SK-N-SH (cell line): ENCODE measurements at regions not wholly inside any gene's neighbourhood (a gene's known extent, or its start where the extent isn't known, plus 50 kb on each side); places are given as distances from the start of the nearest gene placed in this dataset.
A peak's percentile ranks its signal among the peaks of the same experiment; 100 is the strongest.

ENCODE experiments used
- CTCF ChIA-PET: fragments of 300-600, 350-600 bp; formaldehyde crosslinking; extraction: SDS; loops from one replicate; lab custom pipeline; 2021; lab: Yijun Ruan, JAX
- POLR2A ChIA-PET: fragments of 350-600 bp; sonication (Branson Sonifier 250); formaldehyde crosslinking; extraction: SDS; loops from one replicate; lab custom pipeline; 2020; ENCODE audit warnings: antibody characterized with exemption, inconsistent platforms; lab: Yijun Ruan, JAX
- DNase-seq: peaks from one replicate; pipeline ENCODE4 v3.0.0; 2012
- H2AFZ ChIP-seq: fragments of 200-600 bp; sonication (generic); 2 replicates; pipeline ENCODE4 v1.8.1; 2016; ENCODE audit warnings: antibody characterized with exemption, mild to moderate bottlenecking, low read depth
- H3F3A ChIP-seq: fragments of 200-600 bp; sonication (generic); replicated peaks from 2 replicates; pipeline ENCODE3; 2016; ENCODE audit warnings: antibody characterized with exemption, mild to moderate bottlenecking; ENCODE audit not compliant: insufficient read depth
- H3K27ac ChIP-seq, 2 experiments: fragments of 200-500 bp in 1 of 2; fragments of 200-600 bp in 1 of 2; sonication (Bioruptor generic) in 1 of 2; sonication (generic), shearing (Covaris generic) in 1 of 2; 2 replicates each; pipeline versions ENCODE4 v1.5.1 to v1.6.1; 2014 to 2016; ENCODE audit warnings: low read depth in 2 of 2, inconsistent platforms in 1 of 2, low read length in 1 of 2, mild to moderate bottlenecking in 1 of 2, mixed read lengths in 1 of 2
- H3K27me3 ChIP-seq: fragments of 200-600 bp; sonication (generic), shearing (Covaris generic); 2 replicates; pipeline ENCODE4 v1.6.1; 2016; ENCODE audit warnings: mixed run types; ENCODE audit not compliant: insufficient read depth
- H3K36me3 ChIP-seq, 2 experiments: fragments of 200-500 bp in 1 of 2; fragments of 200-600 bp in 1 of 2; sonication (Bioruptor generic) in 1 of 2; sonication (generic) in 1 of 2; replicated peaks in 1 of 2; 2 replicates each; pipeline versions ENCODE3 to v1.5.1; 2014 to 2016; ENCODE audit warnings: low read length in 1 of 2, mild to moderate bottlenecking in 1 of 2; ENCODE audit not compliant: insufficient read depth in 2 of 2, control insufficient read depth in 1 of 2
- H3K4me1 ChIP-seq, 2 experiments: fragments of 200-500 bp in 1 of 2; fragments of 200-600 bp in 1 of 2; sonication (Bioruptor generic) in 1 of 2; sonication (generic), shearing (Covaris generic) in 1 of 2; 2 replicates each; pipeline versions ENCODE4 v1.5.1 to v1.6.1; 2014 to 2016; ENCODE audit warnings: low read depth in 1 of 2, low read length in 1 of 2, mixed run types in 1 of 2; ENCODE audit not compliant: insufficient read depth in 2 of 2, control insufficient read depth in 1 of 2
- H3K4me2 ChIP-seq: fragments of 200-600 bp; sonication (generic), shearing (Covaris generic); 2 replicates; pipeline ENCODE4 v1.6.1; 2017; ENCODE audit warnings: mixed run types
- H3K4me3 ChIP-seq, 2 experiments: fragments of 200-500 bp in 1 of 2; fragments of 200-600 bp in 1 of 2; sonication (Bioruptor generic) in 1 of 2; sonication (generic), shearing (Covaris generic) in 1 of 2; 2 replicates each; pipeline versions ENCODE4 v1.5.1 to v1.8.1; 2014 to 2016; ENCODE audit warnings: low read depth in 2 of 2, inconsistent platforms in 1 of 2, low read length in 1 of 2, mild to moderate bottlenecking in 1 of 2, mixed read lengths in 1 of 2, moderate library complexity in 1 of 2
- H3K79me2 ChIP-seq: fragments of 200-600 bp; sonication (generic); 2 replicates; pipeline ENCODE4 v1.8.1; 2017; ENCODE audit warnings: mild to moderate bottlenecking; ENCODE audit not compliant: insufficient read depth
- H3K9ac ChIP-seq: fragments of 200-600 bp; sonication (generic); 2 replicates; pipeline ENCODE4 v1.6.1; 2017; ENCODE audit warnings: mixed run types
- H3K9me2 ChIP-seq: fragments of 200-600 bp; sonication (generic); 2 replicates; pipeline ENCODE4 v1.6.1; 2017; ENCODE audit warnings: mixed run types
- H3K9me3 ChIP-seq: fragments of 200-600 bp; sonication (generic); 2 replicates; pipeline ENCODE4 v1.6.1; 2017; ENCODE audit warnings: mixed run types, mild to moderate bottlenecking, moderate library complexity
- H4K20me1 ChIP-seq: fragments of 200-600 bp; sonication (generic); 2 replicates; pipeline ENCODE4 v1.6.1; 2017; ENCODE audit warnings: mild to moderate bottlenecking, mixed run types; ENCODE audit not compliant: insufficient read depth
- ELF1 ChIP-seq: IDR thresholded peaks from 2 replicates; pipeline ENCODE4 v1.4.0; 2012
- EP300 ChIP-seq, 2 experiments: IDR thresholded peaks; 2 replicates each; pipeline versions ENCODE4 v1.4.0 to v1.6.1; 2012; ENCODE audit warnings: borderline replicate concordance in 1 of 2, low read depth in 1 of 2, low read length in 1 of 2
- FOSL2 ChIP-seq: IDR thresholded peaks from 2 replicates; pipeline ENCODE4 v1.4.0; 2012; ENCODE audit warnings: low read depth, mild to moderate bottlenecking, moderate library complexity, borderline replicate concordance
- FOXM1 ChIP-seq: IDR thresholded peaks from 2 replicates; pipeline ENCODE4 v1.4.0; 2012; ENCODE audit warnings: low read depth, mild to moderate bottlenecking
- GABPA ChIP-seq: IDR thresholded peaks from 2 replicates; pipeline ENCODE4 v1.4.0; 2012; ENCODE audit warnings: low read depth, mild to moderate bottlenecking
- GATA2 ChIP-seq: sonication (generic); formaldehyde crosslinking; IDR thresholded peaks from 2 replicates; pipeline ENCODE4 v1.5.0; 2020; ENCODE audit warnings: mild to moderate bottlenecking, missing genetic modification reagents
- JUND ChIP-seq: IDR thresholded peaks from 2 replicates; pipeline ENCODE4 v1.4.0; 2012
- MEF2A ChIP-seq: IDR thresholded peaks from 2 replicates; pipeline ENCODE4 v1.4.0; 2012; ENCODE audit warnings: low read depth, borderline replicate concordance
- MXI1 ChIP-seq: IDR thresholded peaks from 2 replicates; pipeline ENCODE4 v1.6.1; 2012; ENCODE audit warnings: mild to moderate bottlenecking, low read depth, low read length, improper control_type of control experiment
- POLR2AphosphoS5 ChIP-seq: IDR thresholded peaks from 2 replicates; pipeline ENCODE4 v1.6.1; 2012; ENCODE audit warnings: low read depth, low read length
- RAD21 ChIP-seq: IDR thresholded peaks from 2 replicates; pipeline ENCODE4 v1.6.1; 2012; ENCODE audit warnings: mild to moderate bottlenecking, low read length
- SIN3A ChIP-seq: IDR thresholded peaks from 2 replicates; pipeline ENCODE4 v1.6.1; 2012; ENCODE audit warnings: low read depth, mild to moderate bottlenecking, low read length, moderate library complexity, borderline replicate concordance
- SMC3 ChIP-seq: IDR thresholded peaks from 2 replicates; pipeline ENCODE4 v1.6.1; 2012; ENCODE audit warnings: low read depth, low read length, improper control_type of control experiment
- TCF12 ChIP-seq: IDR thresholded peaks from 2 replicates; pipeline ENCODE4 v1.4.0; 2012
- TEAD4 ChIP-seq: IDR thresholded peaks from 2 replicates; pipeline ENCODE4 v1.4.0; 2012; ENCODE audit warnings: mild to moderate bottlenecking, borderline replicate concordance; ENCODE audit not compliant: insufficient read depth
- WGBS: methylation state at CpG from one replicate; pipeline ENCODE4 v1.1.6; 2017; ENCODE audit warnings: low lambda C conversion rate; 5-methylcytosine and 5-hydroxymethylcytosine counted together
- TF ChIP-seq, protein P1 (sequence below): IDR thresholded peaks from 2 replicates; pipeline ENCODE4; 2012
- TF ChIP-seq, protein P2 (sequence below): IDR thresholded peaks from 2 replicates; pipeline ENCODE4 v1.4.0; 2012; ENCODE audit warnings: low read depth, borderline replicate concordance
- TF ChIP-seq, protein P3 (sequence below): fragments of 150-350 bp; IDR thresholded peaks from 2 replicates; pipeline ENCODE4 v1.6.1; 2017; ENCODE audit warnings: antibody characterized with exemption, low read length, low read depth, borderline replicate concordance

DNA sequence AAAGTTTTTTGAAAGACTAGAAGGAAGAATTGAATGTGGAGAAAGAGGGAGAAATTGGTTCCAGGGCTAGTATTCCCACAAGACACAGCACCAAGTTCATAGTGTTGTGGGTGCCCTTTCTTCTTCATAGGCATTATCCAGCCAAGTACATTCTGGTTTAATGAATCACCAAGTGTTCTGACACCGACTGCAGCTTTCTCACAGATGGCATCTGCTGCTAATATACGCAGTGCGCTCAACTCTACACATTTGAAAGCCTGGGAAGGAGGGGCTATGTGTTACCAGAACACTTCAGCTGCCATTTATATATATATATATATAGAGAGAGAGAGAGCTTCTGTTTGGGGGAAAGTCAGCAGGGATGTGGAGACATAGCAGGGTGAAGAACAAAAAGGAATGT, 1168.4 kb downstream of the GATA3 start:
- H3K36me3 ChIP-seq, result no peaks in the 10 kb centered on the region
- H3F3A ChIP-seq, result peaks cover 4% of the 10 kb centered on the region
- no peaks in the 10 kb centered on the region for H3K9me3 ChIP-seq
- CTCF ChIA-PET, result interaction anchor here (0.7 to 1.3 kb wide), 5 partner anchors 14 to 526 kb away, joined by 3 to 5 read pairs (median 3); no protein-coding TSS in a partner anchor
- peaks cover 0 to 20% of the 10 kb centered on the region in 2 experiments; a peak in 3 of 4 replicates for H3K4me1 ChIP-seq
- 10% methylated on average over 3 of the region's 3 CpGs for WGBS
- H2AFZ ChIP-seq, result peak overlapping the region; percentile 71
- H3K27me3 ChIP-seq, result no peaks in the 10 kb centered on the region
- DNase-seq, result peak; percentile 34
- no peaks in the 10 kb centered on the region for H4K20me1 ChIP-seq
- TF ChIP-seq TCF12 (peak; percentile 75), FOSL2 (peak; percentile 72), JUND (peak; percentile 51; the same call in 1 of the 2 replicates), POLR2AphosphoS5 (peak; percentile 33; the same call in 1 of the 2 replicates), GATA2 (CRISPR knock-in tag) (no peak; the same call in 1 of the 2 replicates), SMC3 (no peak)
- TF ChIP-seq, protein P1, sequence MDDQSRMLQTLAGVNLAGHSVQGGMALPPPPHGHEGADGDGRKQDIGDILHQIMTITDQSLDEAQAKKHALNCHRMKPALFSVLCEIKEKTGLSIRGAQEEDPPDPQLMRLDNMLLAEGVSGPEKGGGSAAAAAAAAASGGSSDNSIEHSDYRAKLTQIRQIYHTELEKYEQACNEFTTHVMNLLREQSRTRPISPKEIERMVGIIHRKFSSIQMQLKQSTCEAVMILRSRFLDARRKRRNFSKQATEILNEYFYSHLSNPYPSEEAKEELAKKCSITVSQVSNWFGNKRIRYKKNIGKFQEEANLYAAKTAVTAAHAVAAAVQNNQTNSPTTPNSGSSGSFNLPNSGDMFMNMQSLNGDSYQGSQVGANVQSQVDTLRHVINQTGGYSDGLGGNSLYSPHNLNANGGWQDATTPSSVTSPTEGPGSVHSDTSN, result 0 out of 2 replicates have a peak, but pooled peaks have one; percentile 29
- H3K79me2 ChIP-seq, result no peaks in the 10 kb centered on the region
- H3K9me2 ChIP-seq, result no peaks in the 10 kb centered on the region
- POLR2A ChIA-PET, result interaction anchor here (0.9 kb wide), 1 partner anchor 16 kb away, joined by 3 read pairs; no protein-coding TSS in a partner anchor
- H3K4me2 ChIP-seq, result peak overlapping the region; percentile 56
- H3K9ac ChIP-seq, result no peak overlapping the region
- peak overlapping the region; percentile 55 to 89 for H3K27ac ChIP-seq
- peak overlapping the region in 1 of 2 experiments; percentile 15; a peak in 1 of 4 replicates for H3K4me3 ChIP-seq

DNA sequence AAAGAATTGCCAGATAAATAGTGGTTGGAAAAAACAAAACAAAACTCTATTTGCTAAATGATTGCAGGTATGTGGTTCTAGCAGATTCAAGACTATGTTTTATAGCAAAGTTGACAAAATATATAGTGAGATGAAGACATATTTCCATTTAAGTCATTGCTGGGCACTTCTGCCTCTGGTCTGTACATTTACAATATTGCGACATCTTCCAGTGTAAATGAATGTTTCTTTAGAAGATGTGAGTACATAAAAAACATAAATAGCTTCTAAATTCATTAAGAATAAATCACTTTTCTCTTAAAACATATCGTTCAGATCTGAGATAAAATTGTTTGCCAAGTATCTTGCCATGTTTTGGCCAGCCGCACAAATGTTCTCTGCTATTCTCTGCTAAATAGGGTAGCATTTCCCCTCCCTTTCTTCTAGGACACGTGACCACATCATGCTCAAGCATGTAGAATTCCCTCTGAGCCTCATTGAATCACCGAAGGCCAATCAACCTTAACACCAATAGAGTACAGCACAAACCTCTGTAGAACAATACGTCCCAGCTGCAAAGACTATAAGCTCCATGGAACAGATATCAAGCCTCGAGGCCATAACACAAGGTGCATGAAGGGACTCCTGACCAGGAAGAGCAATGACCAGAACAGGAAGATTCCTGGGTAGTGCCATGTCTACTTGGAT, 1173.3 kb downstream of the GATA3 start:
- Histone ChIP-seq H3K4me1 (peaks cover 0 to 34% of the 10 kb centered on the region in 2 experiments; a peak in 3 of 4 replicates), H3K27me3 (no peaks in the 10 kb centered on the region), H3K9me3 (no peaks in the 10 kb centered on the region), H3K9me2 (no peaks in the 10 kb centered on the region), H3K27ac (no peak overlapping the region; a peak in 1 of 4 replicates), H4K20me1 (no peaks in the 10 kb centered on the region), H3K9ac (no peak overlapping the region), H3K36me3 (no peaks in the 10 kb centered on the region), H2AFZ (no peak overlapping the region), H3F3A (peaks cover 4% of the 10 kb centered on the region), H3K4me2 (no peak overlapping the region), H3K79me2 (no peaks in the 10 kb centered on the region), H3K4me3 (no peak overlapping the region)
- 72% methylated on average over 7 of the region's 7 CpGs for WGBS
- DNase-seq, result no peak
- ChIA-PET CTCF (interaction anchor here (1.3 kb wide), 1 partner anchor 17 kb away, joined by 4 read pairs; no protein-coding TSS in a partner anchor), POLR2A (no interaction called here)
- TF ChIP-seq RAD21, result no peak
- no peak for TF ChIP-seq FOSL2
- no peak for TF ChIP-seq GABPA
- TF ChIP-seq MEF2A, result no peak
- TF ChIP-seq, protein P2, sequence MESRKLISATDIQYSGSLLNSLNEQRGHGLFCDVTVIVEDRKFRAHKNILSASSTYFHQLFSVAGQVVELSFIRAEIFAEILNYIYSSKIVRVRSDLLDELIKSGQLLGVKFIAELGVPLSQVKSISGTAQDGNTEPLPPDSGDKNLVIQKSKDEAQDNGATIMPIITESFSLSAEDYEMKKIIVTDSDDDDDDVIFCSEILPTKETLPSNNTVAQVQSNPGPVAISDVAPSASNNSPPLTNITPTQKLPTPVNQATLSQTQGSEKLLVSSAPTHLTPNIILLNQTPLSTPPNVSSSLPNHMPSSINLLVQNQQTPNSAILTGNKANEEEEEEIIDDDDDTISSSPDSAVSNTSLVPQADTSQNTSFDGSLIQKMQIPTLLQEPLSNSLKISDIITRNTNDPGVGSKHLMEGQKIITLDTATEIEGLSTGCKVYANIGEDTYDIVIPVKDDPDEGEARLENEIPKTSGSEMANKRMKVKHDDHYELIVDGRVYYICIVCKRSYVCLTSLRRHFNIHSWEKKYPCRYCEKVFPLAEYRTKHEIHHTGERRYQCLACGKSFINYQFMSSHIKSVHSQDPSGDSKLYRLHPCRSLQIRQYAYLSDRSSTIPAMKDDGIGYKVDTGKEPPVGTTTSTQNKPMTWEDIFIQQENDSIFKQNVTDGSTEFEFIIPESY, result no peak
- TF ChIP-seq, protein P1, result no peak
- no peak for TF ChIP-seq ELF1
- TF ChIP-seq, protein P3, sequence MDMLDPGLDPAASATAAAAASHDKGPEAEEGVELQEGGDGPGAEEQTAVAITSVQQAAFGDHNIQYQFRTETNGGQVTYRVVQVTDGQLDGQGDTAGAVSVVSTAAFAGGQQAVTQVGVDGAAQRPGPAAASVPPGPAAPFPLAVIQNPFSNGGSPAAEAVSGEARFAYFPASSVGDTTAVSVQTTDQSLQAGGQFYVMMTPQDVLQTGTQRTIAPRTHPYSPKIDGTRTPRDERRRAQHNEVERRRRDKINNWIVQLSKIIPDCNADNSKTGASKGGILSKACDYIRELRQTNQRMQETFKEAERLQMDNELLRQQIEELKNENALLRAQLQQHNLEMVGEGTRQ, result no peak
- no peak for TF ChIP-seq MXI1
- no peak for TF ChIP-seq TEAD4
- TF ChIP-seq SIN3A, result no peak
- no peak for TF ChIP-seq FOXM1
- no peak for TF ChIP-seq EP300 (IDR thresholded peaks at IDR 0.05; ENCODE audit: borderline replicate concordance in 1 of 2, low read depth in 1 of 2, low read length in 1 of 2)
